ENCODE measurements at regions not wholly inside any gene's neighbourhood (a gene's known extent, or its start where the extent isn't known, plus 50 kb on each side); places are given as distances from the start of the nearest gene placed in this dataset.

DNA sequence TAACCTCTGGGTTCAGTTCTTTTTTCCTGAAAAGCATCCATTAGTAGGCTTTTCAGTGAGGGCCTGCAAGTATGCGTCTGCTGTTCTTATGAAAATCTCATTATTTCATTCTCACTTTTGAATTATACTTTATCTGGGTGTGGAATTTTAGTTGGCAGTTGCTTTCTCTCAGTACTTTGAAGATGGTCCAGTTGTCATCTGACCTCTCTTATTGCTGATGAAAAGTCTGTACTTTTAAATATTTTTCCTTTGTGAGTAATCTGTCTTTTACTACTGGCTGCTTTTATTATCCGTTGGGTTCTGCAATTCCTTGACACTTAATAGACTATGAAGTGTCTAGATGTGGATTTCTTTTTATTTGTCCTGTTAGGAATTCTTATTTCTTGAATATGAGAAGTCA lies 307.8 kb downstream of the CYP26B1 start:
- Histone ChIP-seq H3K36me3 (replicated peaks in 1 of 2; ENCODE audit: control insufficient read depth in 1 of 2, insufficient read depth in 2 of 2, low read length in 1 of 2) (no peaks in the 10 kb centered on the region), H3K79me2 (ENCODE audit: insufficient read depth) (no peaks in the 10 kb centered on the region), H3K27me3 (ENCODE audit: insufficient read depth) (no peaks in the 10 kb centered on the region), H3K4me1 (ENCODE audit: control insufficient read depth in 1 of 2, insufficient read depth in 2 of 2, low read depth in 1 of 2, low read length in 1 of 2) (peaks cover 0 to 9% of the 10 kb centered on the region in 2 experiments; a peak in 2 of 4 replicates), H3K9me3 (no peaks in the 10 kb centered on the region), H3K9ac (no peak overlapping the region), H4K20me1 (ENCODE audit: insufficient read depth) (no peaks in the 10 kb centered on the region), H3K4me2 (no peak overlapping the region), H3K27ac (ENCODE audit: low read depth in 2 of 2, low read length in 1 of 2) (no peak overlapping the region), H2AFZ (ENCODE audit: low read depth) (no peak overlapping the region), H3K4me3 (ENCODE audit: low read depth in 2 of 2, low read length in 1 of 2) (no peak overlapping the region), H3F3A (replicated peaks; ENCODE audit: insufficient read depth) (no peaks in the 10 kb centered on the region), H3K9me2 (no peaks in the 10 kb centered on the region)
- no peak for TF ChIP-seq FOXJ3 (CRISPR knock-in tag; IDR thresholded peaks at IDR 0.05)
- TF ChIP-seq, protein P1, sequence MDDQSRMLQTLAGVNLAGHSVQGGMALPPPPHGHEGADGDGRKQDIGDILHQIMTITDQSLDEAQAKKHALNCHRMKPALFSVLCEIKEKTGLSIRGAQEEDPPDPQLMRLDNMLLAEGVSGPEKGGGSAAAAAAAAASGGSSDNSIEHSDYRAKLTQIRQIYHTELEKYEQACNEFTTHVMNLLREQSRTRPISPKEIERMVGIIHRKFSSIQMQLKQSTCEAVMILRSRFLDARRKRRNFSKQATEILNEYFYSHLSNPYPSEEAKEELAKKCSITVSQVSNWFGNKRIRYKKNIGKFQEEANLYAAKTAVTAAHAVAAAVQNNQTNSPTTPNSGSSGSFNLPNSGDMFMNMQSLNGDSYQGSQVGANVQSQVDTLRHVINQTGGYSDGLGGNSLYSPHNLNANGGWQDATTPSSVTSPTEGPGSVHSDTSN (IDR thresholded peaks at IDR 0.05): no peak
- no peak for TF ChIP-seq POLR2AphosphoS5 (IDR thresholded peaks at IDR 0.05; ENCODE audit: low read depth, low read length)
- no peak for TF ChIP-seq FOSL2 (IDR thresholded peaks at IDR 0.05; ENCODE audit: borderline replicate concordance, low read depth)
- TF ChIP-seq YY1 (IDR thresholded peaks at IDR 0.05; ENCODE audit: low read depth): no peak
- no peak for TF ChIP-seq RAD21 (IDR thresholded peaks at IDR 0.05; ENCODE audit: low read length)
- no peak for TF ChIP-seq CHD2 (IDR thresholded peaks at IDR 0.05; ENCODE audit: low read length, partially characterized antibody)
- 58% methylated on average over 2 of the region's 2 CpGs for WGBS (ENCODE audit: low lambda C conversion rate)
- ChIA-PET CTCF (no interaction called here), POLR2A (no interaction called here)
- DNase-seq: no peak

DNA sequence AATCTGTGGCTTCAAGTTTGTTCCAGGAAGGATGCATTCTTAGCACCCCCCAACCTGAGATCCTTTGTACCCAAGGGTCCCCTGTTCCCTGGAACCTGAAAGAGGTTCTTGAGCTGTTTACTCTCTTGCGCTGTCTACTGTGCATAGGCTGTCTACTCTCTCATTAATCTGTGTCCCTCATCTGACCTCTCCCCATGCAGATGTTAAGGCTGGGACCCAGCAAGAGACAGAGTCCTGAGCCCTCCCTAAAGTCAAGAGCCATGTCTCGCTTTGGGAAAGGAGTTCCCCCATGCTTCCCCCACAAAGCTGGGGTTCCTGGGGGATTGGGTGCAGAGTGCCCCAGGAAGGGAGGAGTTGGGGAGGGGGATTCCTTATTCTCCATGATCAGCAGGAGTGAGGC lies 312.9 kb downstream of the CYP26B1 start:
- WGBS (ENCODE audit: low lambda C conversion rate): 29% methylated on average over 1 of the region's 2 CpGs
- Histone ChIP-seq H3K9ac (no peak overlapping the region), H3K36me3 (replicated peaks in 1 of 2; ENCODE audit: control insufficient read depth in 1 of 2, insufficient read depth in 2 of 2, low read length in 1 of 2) (no peaks in the 10 kb centered on the region), H4K20me1 (ENCODE audit: insufficient read depth) (no peaks in the 10 kb centered on the region), H3K9me3 (no peaks in the 10 kb centered on the region), H3K27ac (ENCODE audit: low read depth in 2 of 2, low read length in 1 of 2) (no peak overlapping the region), H3F3A (replicated peaks; ENCODE audit: insufficient read depth) (peaks cover 18% of the 10 kb centered on the region), H3K79me2 (ENCODE audit: insufficient read depth) (no peaks in the 10 kb centered on the region), H3K27me3 (ENCODE audit: insufficient read depth) (no peaks in the 10 kb centered on the region), H3K4me2 (no peak overlapping the region), H3K9me2 (no peaks in the 10 kb centered on the region), H3K4me1 (ENCODE audit: control insufficient read depth in 1 of 2, insufficient read depth in 2 of 2, low read depth in 1 of 2, low read length in 1 of 2) (peaks cover 0 to 17% of the 10 kb centered on the region in 2 experiments; a peak in 3 of 4 replicates), H3K4me3 (ENCODE audit: low read depth in 2 of 2, low read length in 1 of 2) (no peak overlapping the region), H2AFZ (ENCODE audit: low read depth) (no peak overlapping the region)
- ChIA-PET POLR2A (no interaction called here), CTCF (no interaction called here)
- TF ChIP-seq FOXJ3 (CRISPR knock-in tag; IDR thresholded peaks at IDR 0.05): no peak
- no peak for TF ChIP-seq MEF2A (IDR thresholded peaks at IDR 0.05; ENCODE audit: borderline replicate concordance, low read depth)
- no peak for TF ChIP-seq EP300 (IDR thresholded peaks at IDR 0.05; ENCODE audit: borderline replicate concordance in 1 of 2, low read depth in 1 of 2, low read length in 1 of 2)
- no peak for TF ChIP-seq TAF1 (IDR thresholded peaks at IDR 0.05; ENCODE audit: borderline replicate concordance, low read depth, low read length)
- no peak for TF ChIP-seq SMC3 (IDR thresholded peaks at IDR 0.05; ENCODE audit: low read depth, low read length)
- no peak for TF ChIP-seq GABPA (IDR thresholded peaks at IDR 0.05; ENCODE audit: low read depth)
- no peak for TF ChIP-seq EZH2phosphoT487 (IDR thresholded peaks at IDR 0.05; ENCODE audit: borderline replicate concordance, low read depth)
- TF ChIP-seq FOSL2 (IDR thresholded peaks at IDR 0.05; ENCODE audit: borderline replicate concordance, low read depth): no peak
- TF ChIP-seq, protein P2, sequence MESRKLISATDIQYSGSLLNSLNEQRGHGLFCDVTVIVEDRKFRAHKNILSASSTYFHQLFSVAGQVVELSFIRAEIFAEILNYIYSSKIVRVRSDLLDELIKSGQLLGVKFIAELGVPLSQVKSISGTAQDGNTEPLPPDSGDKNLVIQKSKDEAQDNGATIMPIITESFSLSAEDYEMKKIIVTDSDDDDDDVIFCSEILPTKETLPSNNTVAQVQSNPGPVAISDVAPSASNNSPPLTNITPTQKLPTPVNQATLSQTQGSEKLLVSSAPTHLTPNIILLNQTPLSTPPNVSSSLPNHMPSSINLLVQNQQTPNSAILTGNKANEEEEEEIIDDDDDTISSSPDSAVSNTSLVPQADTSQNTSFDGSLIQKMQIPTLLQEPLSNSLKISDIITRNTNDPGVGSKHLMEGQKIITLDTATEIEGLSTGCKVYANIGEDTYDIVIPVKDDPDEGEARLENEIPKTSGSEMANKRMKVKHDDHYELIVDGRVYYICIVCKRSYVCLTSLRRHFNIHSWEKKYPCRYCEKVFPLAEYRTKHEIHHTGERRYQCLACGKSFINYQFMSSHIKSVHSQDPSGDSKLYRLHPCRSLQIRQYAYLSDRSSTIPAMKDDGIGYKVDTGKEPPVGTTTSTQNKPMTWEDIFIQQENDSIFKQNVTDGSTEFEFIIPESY (IDR thresholded peaks at IDR 0.05; ENCODE audit: borderline replicate concordance, low read depth): no peak
- DNase-seq: no peak

Data from SK-N-SH (cell line).